HG02870 (cell line): ENCODE measurements at regions not wholly inside any gene's neighbourhood (a gene's known extent, or its start where the extent isn't known, plus 50 kb on each side); places are given as distances from the start of the nearest gene placed in this dataset.
"Not testable (repeated sequence)": the region's sequence is repeated elsewhere in the genome, so short reads cannot be mapped to it uniquely, and the experiment has no call there.

Source experiments
- ATAC-seq: cut with Tn5 transposase; IDR thresholded peaks from one replicate; pipeline ENCODE4 v1.9.1; 2021; ENCODE audit warnings: mild to moderate bottlenecking, moderate library complexity; ENCODE audit not compliant: unreplicated experiment

DNA sequence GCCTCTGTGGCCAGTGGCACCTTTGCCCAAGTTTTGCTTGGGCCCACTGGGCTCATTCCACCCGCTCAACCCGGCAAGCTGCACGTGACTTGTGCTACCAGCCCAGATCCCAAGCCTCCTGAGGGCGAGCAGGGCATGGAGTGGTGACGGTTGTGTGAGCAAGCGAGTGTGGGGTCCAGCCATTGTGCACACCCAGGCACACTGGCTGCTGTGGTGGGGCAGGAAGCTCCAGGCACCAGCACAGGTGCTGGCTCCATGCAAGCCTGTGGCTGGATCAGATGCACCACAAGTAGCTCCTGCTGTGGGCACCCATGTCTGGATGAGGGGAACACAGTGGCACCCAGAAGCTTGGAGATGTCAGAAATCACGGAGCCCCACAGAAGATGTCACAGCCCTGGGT is 557.0 kb upstream of the GNPDA2 start:
- no peak for ATAC-seq

- no peak for ATAC-seq
Measured at GRCh38 chr4:45280121-45280520, 553.8 kb upstream of the GNPDA2 start.

DNA sequence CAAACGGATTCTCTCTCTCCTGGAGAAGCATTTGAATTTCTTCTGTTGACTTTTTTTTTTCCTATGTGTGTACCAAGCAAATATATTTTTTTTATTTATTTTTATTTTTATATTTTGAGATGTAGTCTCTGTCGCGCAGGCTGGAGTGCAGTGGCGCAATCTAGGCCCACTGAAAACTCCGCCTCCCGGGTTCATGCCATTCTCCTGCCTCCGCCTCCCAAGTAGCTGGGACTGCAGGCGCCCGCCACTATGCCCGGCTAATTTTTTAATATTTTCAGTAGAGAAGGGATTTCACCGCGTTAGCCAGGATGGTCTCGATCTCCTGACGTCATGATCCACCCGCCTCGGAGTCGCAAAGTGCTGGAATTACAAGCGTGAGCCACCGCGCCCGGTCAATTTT is 549.5 kb upstream of the GNPDA2 start:
- ATAC-seq = no peak

DNA sequence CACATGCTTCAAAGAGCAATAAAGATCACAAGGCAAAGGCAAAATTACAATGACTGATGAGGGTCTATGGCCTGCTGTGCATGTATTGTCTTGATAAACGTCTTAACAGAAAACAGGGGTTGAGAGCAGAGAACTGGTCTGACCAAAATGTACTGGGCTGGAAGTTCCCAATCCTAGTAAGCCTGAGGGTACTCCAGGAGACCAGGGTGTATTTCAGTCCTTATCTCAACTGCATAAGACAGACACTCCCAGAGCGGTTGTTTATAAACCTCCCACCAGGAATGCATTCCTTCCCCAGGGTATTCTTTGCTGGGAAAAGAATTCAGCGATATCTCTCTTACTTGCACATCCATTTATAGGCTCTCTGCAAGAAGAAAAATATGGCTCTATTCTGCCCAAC is 521.8 kb upstream of the GNPDA2 start:
- not testable (repeated sequence) for ATAC-seq

- ATAC-seq = no peak
Measured at GRCh38 chr4:45241976-45242375, 515.6 kb upstream of the GNPDA2 start.

GRCh38 chr4:45229206-45229605 is 502.9 kb upstream of the GNPDA2 start:
- no peak for ATAC-seq

GRCh38 chr4:45215976-45216542 is 489.7 kb upstream of the GNPDA2 start:
- ATAC-seq = no peak

DNA sequence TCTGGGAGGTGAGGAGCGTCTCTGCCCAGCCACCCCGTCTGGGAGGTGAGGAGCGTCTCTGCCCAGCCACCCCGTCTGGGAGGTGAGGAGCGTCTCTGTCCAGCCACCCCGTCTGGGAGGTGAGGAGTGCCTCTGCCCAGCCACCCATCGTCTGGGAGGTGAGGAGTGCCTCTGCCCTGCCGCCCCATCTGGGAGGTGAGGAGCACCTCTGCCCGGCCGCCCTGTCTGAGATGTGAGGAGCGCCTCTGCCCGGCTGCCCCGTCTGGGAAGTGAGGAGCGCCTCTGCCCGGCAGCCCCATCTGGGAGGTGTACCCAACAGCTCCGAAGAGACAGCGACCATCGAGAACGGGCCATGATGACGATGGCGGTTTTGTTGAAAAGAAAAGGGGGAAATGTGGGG is 482.1 kb upstream of the GNPDA2 start:
- not testable (repeated sequence) for ATAC-seq

DNA sequence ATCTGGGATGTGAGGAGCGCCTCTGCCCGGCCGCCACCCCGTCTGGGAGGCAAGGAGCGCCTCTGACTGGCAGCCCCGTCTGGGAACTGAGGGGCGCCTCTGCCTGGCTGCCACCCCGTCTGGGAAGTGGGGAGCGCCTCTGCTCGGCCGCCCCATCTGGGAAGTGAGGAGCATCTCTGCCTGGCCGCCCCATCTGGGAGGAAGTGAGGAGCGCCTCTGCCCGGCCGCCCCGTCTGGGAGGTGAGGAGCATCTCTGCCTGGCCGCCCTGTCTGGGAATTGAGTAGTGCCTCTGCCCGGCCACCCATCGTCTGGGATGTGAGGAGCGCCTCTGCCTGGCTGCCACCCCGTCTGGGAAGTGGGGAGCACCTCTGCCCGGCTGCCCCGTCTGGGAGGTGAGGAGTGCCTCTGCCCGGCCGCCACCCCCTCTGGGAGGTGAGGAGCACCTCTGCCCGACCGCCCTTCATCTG is 481.5 kb upstream of the GNPDA2 start:
- not testable (repeated sequence) for ATAC-seq

- ATAC-seq = not testable (repeated sequence)
Measured at GRCh38 chr4:45207241-45207863, 481.0 kb upstream of the GNPDA2 start.

DNA sequence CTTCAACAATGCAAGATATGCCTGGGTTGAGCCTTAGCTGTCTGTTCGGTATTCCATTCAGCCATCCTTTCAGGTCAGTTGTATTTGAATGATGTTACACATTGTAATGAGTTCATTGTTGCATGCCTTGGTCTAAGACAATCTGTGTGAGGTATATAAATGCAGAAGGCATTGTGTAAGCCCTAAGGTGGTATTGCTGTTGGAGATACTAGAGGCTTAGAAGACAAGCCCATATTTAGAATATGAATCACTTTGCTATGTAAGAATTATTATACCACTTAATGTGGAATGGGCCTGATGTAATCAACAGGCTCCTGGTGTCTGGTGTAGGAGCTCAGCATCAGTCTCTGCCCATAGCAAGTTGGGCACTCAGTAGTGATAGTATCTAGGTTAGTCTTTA is 473.4 kb upstream of the GNPDA2 start:
- no peak for ATAC-seq

- ATAC-seq = no peak
Measured at GRCh38 chr4:45188501-45188900, 462.1 kb upstream of the GNPDA2 start.

DNA sequence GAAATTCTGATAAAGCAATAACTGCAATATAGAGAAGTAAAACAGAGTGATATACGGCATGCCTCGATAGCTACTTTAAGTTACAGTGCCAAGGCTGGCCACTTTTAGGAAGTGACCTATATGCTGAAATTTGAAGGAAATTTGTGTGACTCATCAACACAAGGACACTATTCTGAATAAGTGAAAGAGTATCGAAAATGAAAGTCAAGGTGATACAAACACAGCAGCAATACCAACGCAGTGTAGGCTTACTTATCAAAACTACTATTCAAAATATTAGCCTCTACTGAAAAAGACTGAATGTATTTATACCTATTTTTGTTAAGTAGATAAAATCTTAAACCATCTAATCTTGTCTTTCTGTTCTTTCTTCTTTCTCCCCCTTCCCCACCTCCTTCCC is 459.9 kb upstream of the GNPDA2 start:
- no peak for ATAC-seq

GRCh38 chr4:45183905-45184304 is 457.5 kb upstream of the GNPDA2 start:
- no peak for ATAC-seq

DNA sequence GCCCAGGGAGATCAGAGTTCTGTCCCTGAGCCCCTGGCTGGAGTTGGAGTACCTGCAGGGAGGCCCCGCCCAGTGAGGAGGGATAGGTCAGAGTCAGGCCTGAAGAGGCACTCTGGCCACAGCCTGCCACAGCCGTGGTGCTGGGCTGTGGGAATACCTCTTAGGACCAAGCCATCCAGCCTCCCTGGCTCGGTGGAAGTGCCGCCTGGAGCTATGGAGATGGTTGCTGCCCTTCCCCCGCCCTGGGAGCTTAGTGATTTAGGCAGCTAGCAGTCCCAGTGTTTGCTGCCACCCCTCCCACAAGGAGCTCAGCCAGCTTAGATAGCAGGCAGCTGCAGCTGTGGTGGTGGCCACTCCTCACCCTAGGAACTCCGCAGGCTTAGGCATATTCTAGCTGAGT is 446.3 kb upstream of the GNPDA2 start:
- ATAC-seq = no peak

DNA sequence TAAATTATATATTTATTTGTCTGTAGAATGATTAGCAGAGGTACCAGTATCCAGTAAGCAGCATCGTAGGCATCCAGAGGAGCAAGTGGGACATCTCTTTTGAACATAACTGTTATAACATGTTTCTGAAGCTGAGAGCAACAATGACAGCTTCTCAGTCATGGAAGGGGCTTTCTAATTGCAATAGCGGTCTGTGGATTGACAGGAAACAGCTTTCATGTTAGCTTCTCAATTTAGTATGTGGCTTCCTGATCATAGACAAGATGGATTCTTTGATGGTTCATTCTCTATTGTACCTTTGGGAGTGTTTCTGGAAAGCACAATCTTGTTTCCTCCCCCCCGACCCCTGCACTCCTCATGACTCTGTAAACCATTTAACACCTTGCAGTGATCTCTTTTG is 434.6 kb upstream of the GNPDA2 start:
- no peak for ATAC-seq

- no peak for ATAC-seq
Measured at GRCh38 chr4:45155081-45155777, 428.9 kb upstream of the GNPDA2 start.

DNA sequence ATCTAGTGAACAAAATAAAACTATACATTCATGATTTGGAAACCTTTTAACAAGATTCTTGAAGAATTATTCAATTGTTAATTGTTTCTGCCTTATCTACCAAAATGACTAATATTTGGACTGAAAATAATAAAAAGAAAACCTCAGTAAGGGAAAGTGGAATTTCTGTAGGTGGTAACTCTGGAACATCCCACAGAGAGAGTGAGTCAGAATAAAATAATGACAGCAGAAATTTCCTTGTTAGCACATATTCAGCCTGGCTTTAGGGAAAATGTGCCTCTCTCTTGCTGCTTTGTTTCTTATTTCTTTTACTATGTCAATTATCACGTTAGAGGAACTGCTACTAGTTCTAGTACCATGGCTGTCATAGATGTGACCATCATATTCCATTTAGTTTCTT is 421.5 kb upstream of the GNPDA2 start:
- no peak for ATAC-seq

GRCh38 chr4:45131020-45131419 is 404.7 kb upstream of the GNPDA2 start:
- no peak for ATAC-seq

DNA sequence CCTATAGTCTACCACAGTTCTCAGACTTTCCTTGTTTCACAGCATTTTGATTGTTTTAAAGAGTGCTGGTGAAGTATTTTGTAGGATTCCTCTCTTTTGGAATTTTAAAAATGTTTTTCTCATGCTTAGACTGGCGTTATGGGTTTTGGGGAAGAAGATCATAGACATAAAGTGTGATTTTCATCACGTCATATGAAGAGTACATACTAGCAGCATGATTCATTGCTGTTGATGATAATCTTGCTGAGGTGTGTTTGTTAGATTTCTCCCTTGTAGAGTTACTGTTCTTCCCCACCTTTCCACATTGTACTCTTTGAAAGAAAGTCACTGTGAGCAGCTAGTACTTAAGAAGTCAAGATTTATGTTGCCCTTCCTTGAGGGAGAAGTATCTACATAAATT is 396.1 kb upstream of the GNPDA2 start:
- ATAC-seq = no peak

DNA sequence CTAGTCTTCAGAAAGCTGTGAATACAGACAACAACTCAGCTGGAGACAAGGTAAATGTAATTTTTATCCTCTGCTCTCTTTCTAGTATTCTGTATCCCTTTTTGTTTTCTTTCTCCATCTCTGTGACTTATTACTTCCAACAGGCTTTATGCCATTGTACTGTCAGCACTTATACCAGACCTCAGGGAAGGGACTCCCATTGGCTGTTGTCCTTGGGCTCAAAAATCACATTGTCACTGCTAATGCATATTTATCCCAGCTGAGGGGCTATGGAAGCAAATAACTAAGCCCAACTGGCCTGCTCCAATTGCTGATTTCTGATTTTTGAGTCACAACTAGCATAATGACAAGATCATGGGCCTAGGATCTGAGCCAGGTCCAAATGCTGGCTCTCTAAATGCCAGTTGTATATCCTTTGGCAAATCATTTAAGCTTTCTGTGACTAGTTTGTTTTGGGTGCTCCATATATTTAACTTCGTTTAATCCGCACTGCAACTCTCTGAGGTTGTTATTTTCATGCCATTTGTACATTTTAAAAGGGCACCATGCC is 395.1 kb upstream of the GNPDA2 start:
- ATAC-seq = no peak

GRCh38 chr4:45120163-45120562 is 393.8 kb upstream of the GNPDA2 start:
- peak; percentile 72 for ATAC-seq
